Ishikawa (cell line): ENCODE measurements at regions not wholly inside any gene's neighbourhood (a gene's known extent, or its start where the extent isn't known, plus 50 kb on each side); places are given as distances from the start of the nearest gene placed in this dataset.

ENCODE experiments used
- RAD21 ChIP-seq: IDR thresholded peaks from 2 replicates; pipeline ENCODE4 v1.6.1; 2012; ENCODE audit warnings: low read depth
- ZBTB7A ChIP-seq: IDR thresholded peaks from 2 replicates; pipeline ENCODE4 v1.6.1; 2012; ENCODE audit warnings: low read depth

DNA sequence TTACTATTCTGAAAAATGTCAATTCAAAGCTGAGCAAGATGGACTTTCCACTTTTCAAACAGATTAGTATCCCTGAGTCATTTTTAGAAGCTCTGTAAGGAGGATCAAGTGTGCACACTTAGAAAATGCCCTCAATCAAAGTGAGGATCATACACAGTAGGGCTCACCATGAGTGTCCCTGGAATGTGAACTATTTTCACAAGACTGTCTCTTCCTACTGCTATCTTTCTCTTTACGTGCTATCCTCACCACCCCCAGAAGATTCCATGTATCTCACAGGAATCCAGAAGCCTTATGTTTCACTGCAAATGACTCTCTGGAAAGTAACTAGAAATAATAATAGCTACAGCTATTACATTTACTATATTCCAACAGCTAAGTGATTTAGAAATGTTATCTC is 349.9 kb upstream of the TGFBR2 start:
- TF ChIP-seq RAD21 (no peak), ZBTB7A (no peak)
